ENCODE measurements at regions not wholly inside any gene's neighbourhood (a gene's known extent, or its start where the extent isn't known, plus 50 kb on each side); places are given as distances from the start of the nearest gene placed in this dataset.

DNA sequence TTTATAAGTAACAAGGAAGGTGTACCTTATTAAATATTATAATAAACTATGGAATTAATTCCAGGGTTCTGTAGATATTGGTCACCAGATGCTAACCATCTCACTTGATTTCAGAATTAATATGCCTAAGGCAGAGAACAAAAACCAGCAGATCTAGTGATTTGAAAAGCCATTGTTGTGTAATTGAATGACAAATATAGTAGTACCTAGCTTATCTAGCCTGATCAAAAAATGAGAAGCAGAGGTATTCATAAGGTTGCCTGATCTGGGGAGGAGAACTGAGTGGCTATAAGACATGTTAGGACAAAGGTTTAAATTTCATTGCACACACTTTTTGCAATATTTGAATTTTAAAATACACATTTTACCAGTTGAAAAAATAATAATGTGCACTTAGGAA is 132.0 kb upstream of the UBE2E3 start:
- no peak for TF ChIP-seq POLR2A (IDR thresholded peaks at IDR 0.05)
- TF ChIP-seq, protein P1, sequence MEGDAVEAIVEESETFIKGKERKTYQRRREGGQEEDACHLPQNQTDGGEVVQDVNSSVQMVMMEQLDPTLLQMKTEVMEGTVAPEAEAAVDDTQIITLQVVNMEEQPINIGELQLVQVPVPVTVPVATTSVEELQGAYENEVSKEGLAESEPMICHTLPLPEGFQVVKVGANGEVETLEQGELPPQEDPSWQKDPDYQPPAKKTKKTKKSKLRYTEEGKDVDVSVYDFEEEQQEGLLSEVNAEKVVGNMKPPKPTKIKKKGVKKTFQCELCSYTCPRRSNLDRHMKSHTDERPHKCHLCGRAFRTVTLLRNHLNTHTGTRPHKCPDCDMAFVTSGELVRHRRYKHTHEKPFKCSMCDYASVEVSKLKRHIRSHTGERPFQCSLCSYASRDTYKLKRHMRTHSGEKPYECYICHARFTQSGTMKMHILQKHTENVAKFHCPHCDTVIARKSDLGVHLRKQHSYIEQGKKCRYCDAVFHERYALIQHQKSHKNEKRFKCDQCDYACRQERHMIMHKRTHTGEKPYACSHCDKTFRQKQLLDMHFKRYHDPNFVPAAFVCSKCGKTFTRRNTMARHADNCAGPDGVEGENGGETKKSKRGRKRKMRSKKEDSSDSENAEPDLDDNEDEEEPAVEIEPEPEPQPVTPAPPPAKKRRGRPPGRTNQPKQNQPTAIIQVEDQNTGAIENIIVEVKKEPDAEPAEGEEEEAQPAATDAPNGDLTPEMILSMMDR (IDR thresholded peaks at IDR 0.05) = no peak
